NCI-H187 (cell line): ENCODE measurements at regions not wholly inside any gene's neighbourhood (a gene's known extent, or its start where the extent isn't known, plus 50 kb on each side); places are given as distances from the start of the nearest gene placed in this dataset.
"Not testable (repeated sequence)": the region's sequence is repeated elsewhere in the genome, so short reads cannot be mapped to it uniquely, and the experiment has no call there.

Experiments used
- DNase-seq, 2 experiments: peaks; one replicate each; lab custom pipeline; 2025; lab: John Stamatoyannopoulos, UW

DNA sequence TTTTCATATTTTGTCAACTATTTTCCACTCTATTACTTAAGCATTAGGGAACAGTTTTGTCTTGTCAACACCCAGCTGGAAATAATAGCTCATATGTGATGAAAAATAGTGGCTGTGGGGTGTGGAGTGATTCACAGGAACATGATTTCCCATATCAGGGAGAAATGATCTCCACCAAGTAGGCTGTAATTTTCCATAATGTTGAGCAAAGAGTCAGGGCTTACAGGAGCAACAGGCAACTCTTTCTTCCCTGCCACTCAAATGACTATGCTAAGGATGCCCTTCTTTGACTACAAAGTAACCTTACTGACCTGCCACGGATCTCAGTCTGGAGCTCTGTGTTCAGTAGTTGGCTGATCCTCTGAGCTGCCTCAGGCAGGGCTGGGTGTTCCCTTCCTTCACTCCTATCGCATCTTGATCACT lies 90.0 kb upstream of the GATB start:
- no peak for DNase-seq

DNA sequence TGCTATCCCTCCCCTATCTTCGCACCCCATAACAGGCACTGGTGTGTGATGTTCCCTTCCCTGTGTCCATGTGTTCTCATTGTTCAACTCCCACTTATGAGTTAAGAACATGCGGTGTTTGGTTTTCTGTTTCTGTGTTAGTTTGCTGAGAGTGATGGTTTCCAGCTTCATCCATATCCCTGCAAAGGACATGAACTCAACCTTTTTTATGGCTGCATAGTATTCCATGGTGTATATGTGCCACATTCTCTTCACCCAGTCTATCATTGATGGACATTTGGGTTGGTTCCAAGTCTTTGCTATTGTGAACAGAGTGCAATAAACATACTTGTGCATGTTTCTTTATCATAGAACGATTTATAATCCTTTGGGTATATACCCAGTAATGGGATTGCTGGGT lies 84.7 kb upstream of the GATB start:
- DNase-seq, result not testable (repeated sequence)

DNA sequence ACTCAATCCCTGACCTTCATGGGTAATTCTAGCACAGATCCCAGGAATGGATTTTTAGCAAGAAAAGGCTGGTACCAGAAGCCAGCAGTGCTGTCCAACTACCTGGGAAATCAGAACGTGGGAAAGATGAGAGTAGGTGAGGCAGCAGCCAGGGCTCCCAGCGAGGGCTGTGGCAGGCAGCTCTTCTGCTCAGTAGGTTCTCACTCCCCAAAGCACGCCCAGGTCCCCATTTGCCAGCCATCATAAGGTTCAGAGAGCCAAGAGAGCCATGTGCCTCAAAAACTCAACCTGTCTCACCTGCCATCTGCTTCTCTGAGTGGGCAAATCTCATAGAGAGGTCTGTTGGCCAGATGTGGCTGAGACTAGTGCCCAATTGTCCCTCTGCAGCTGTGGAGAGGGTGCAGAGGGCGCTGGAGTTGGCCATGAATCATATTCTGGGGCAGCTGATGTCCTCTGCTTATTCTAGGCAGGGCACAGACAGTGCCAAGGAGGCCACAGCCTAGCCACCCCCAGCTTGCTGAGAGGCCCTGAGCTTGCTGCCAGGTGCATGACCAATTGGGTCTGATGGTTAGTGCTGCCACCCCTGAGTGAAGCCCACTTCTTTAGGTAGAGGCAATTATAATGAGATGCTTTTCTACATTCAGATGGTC lies 81.7 kb upstream of the GATB start:
- DNase-seq, result no peak

DNA sequence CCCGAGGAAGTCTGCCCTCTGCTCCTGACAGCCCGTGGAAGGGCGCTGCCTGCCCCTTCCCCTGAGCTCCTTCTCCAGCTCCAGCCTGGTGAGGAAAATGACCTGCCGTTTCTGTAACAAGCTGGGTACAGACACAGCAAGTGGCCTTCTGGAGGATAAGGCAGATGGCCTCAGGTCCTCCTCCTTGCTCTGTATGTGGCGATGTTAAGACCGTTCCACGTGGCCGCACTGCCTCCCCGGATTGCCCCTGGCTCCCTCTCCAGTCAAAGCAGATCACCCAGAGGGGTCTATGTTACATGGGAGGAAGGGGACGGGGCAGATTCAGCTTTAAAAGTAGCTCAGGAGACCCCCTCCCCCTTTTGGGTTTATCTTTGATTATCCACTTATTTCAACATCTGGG lies 80.3 kb upstream of the GATB start:
- DNase-seq, result no peak

- DNase-seq, result no peak
Observed at GRCh38 chr4:151835467-151835866, 74.7 kb upstream of the GATB start.

GRCh38 chr4:151833174-151833573 lies 72.4 kb upstream of the GATB start:
- no peak for DNase-seq

DNA sequence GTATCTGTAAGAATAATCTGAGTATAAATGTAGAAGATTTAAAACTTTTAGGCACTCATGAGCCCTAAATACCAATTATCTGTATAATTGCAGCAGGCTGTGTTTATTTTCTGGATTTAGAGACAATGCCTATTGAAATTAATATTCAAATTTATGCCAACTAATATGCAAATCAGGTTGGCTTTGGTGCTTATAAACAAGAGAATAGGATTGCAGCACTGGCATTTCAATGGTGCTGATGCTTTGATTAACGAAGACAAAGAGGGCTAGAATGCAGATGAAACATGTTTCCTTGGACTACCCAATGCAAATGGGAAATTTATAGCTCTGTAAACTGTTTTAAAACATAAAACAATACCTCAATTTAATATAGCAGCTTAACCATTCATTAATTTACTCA lies 70.7 kb upstream of the GATB start:
- no peak for DNase-seq

- no peak for DNase-seq
Observed at GRCh38 chr4:151830168-151830567, 69.4 kb upstream of the GATB start.

DNA sequence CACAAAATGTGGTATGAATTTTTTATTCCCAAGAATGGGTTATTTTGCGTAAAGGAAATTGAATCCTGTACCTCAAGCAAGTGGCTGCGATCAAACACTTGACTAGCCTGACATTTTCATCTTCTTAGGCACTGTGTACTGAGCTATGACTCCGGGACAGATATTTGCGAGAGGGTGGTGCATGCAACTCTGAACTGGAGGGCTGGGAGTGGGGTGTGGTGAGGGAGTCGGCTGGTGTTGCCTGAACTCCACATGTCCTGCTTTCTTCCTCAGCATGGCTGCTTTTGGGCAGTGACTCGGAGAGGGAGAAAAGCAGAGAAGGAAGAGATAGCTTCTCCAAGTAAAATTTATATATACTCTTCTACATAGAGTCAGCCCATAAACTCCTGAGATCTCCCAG lies 68.5 kb upstream of the GATB start:
- DNase-seq, result no peak

GRCh38 chr4:151824656-151825055 lies 63.8 kb upstream of the GATB start:
- DNase-seq, result no peak

DNA sequence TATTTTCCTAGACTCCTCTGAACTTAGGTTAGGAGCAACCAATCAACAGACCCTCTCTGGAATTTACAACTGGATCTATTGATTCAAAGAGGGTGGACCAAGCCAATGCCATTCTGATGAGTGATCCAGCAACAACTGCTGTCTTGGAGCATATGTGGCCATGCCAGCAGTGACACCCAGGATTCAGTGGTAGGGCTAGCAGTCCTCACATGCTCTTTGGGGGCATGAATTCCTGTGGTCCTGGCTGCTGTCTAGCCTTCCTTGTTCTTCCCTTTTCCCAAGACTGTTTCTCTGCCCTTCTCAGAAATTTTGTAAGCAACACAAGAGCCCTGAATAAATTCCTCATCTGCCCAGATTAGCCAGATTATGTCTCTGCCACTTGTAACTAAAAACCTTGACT lies 61.5 kb upstream of the GATB start:
- no peak for DNase-seq

- no peak for DNase-seq
Observed at GRCh38 chr4:151820004-151820403, 59.2 kb upstream of the GATB start.

DNA sequence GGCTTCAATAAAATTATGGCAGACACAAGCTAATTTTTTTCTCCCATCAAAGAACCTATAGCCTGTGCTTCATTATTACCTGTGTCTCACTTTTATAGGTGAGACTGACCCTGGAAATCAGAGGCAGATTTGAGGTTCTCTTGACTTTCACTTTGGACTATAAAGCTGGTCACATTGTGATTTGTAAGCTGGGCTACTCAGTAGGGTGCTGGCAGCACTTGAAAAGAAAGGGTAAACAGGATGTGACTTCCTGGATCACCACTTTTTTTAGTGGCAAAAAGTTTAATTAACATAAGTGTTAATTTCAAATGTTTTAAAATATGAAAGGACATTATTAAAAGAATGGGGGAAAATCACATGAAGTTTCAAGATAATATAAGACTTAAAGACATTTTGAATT lies 50.6 kb upstream of the GATB start:
- no peak for DNase-seq
